ENCODE measurements at regions not wholly inside any gene's neighbourhood (a gene's known extent, or its start where the extent isn't known, plus 50 kb on each side); places are given as distances from the start of the nearest gene placed in this dataset.

GRCh38 chr11:90453525-90453924 is 230.7 kb upstream of the CHORDC1 start:
- no peak for DNase-seq (ENCODE audit: low read depth)
- TF ChIP-seq CTCF (IDR thresholded peaks at IDR 0.05; ENCODE audit: insufficient read depth, low read depth, low read length, missing control alignments), result no peak
- no peak overlapping the region for H3K4me3 ChIP-seq (ENCODE audit: low read length)

GRCh38 chr11:90449606-90450005 is 226.8 kb upstream of the CHORDC1 start:
- TF ChIP-seq CTCF (IDR thresholded peaks at IDR 0.05; ENCODE audit: insufficient read depth, low read depth, low read length, missing control alignments), result no peak
- no peak overlapping the region for H3K4me3 ChIP-seq (ENCODE audit: low read length)
- DNase-seq (ENCODE audit: low read depth), result no peak

DNA sequence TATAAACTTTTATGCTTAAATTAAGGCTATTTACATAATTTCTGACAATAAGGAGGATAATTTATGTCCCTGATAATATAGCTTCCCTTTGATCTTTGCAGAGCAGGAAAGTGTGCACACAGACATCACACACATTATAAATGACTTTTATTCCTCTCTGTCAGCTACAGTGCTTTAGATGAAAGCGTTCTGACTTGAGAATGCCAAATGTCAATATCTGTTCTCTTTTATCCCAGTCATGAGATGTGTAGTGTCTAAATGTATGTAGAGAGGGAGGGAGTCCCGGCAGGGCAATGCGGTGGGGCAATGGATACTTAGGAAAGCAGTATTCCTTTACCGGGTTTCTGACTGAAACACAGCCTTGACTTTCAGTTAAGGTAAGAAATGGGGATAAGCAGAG is 225.4 kb upstream of the CHORDC1 start:
- no peak for TF ChIP-seq CTCF (IDR thresholded peaks at IDR 0.05; ENCODE audit: insufficient read depth, low read depth, low read length, missing control alignments)
- no peak for DNase-seq (ENCODE audit: low read depth)

DNA sequence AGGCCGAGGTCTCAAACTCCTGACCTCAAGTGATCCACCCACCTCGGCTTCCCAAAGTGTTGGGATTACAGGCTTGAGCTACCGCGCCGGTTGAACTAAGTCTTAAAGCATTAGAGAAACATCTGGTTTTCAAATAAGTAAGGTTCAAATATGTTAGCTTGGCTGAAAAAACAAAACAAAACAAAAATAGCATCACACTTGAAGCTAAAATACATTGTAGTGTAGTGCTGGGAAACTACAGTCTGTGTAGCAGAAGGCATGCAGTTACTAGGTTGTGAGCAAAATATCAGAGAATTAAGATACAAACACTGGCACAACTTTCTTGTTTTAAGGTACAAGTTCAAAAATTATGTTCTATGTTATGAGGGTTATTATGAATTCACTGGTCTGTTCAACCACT is 224.8 kb upstream of the CHORDC1 start:
- TF ChIP-seq CTCF (IDR thresholded peaks at IDR 0.05; ENCODE audit: insufficient read depth, low read depth, low read length, missing control alignments), result no peak
- no peak overlapping the region for H3K4me3 ChIP-seq (ENCODE audit: low read length)
- DNase-seq (ENCODE audit: low read depth), result no peak

More for the DNA sequence above, 225.4 kb upstream of the CHORDC1 start:
- no peak overlapping the region for H3K4me3 ChIP-seq (ENCODE audit: low read length)

- no peak for TF ChIP-seq CTCF (IDR thresholded peaks at IDR 0.05; ENCODE audit: insufficient read depth, low read depth, low read length, missing control alignments)
- no peak for DNase-seq (ENCODE audit: low read depth)
- no peak overlapping the region for H3K4me3 ChIP-seq (ENCODE audit: low read length)
Observed at GRCh38 chr11:90446207-90446606, 223.4 kb upstream of the CHORDC1 start.

DNA sequence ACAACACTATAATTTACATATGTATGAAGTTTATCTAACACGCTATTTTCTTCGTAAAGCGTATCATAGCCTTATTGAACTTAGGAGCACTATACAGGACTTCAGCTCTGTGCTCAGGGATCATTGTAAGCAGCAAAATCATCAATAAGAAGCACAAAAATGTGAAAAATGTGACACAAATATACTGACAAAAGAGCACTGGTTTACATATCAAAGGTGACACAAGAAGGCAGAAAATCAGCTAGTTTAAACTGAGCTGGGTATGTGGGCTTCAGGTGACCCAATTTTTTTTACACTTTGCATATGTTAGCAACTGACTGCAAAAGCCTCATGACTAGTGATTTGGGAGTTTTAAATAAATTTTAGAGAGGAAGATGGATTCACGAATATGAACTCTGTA is 215.2 kb upstream of the CHORDC1 start:
- TF ChIP-seq CTCF (IDR thresholded peaks at IDR 0.05; ENCODE audit: insufficient read depth, low read depth, low read length, missing control alignments), result no peak
- H3K4me3 ChIP-seq (ENCODE audit: low read length), result no peak overlapping the region
- no peak for DNase-seq (ENCODE audit: low read depth)

- peak; percentile 67 for TF ChIP-seq CTCF (IDR thresholded peaks at IDR 0.05; ENCODE audit: insufficient read depth, low read depth, low read length, missing control alignments)
- no peak overlapping the region for H3K4me3 ChIP-seq (ENCODE audit: low read length)
- DNase-seq (ENCODE audit: low read depth), result peak; percentile 73
Observed at GRCh38 chr11:90434858-90435257, 212.0 kb upstream of the CHORDC1 start.

Measured in epithelial cell of esophagus (primary cell).